ENCODE measurements at regions not wholly inside any gene's neighbourhood (a gene's known extent, or its start where the extent isn't known, plus 50 kb on each side); places are given as distances from the start of the nearest gene placed in this dataset.

DNA sequence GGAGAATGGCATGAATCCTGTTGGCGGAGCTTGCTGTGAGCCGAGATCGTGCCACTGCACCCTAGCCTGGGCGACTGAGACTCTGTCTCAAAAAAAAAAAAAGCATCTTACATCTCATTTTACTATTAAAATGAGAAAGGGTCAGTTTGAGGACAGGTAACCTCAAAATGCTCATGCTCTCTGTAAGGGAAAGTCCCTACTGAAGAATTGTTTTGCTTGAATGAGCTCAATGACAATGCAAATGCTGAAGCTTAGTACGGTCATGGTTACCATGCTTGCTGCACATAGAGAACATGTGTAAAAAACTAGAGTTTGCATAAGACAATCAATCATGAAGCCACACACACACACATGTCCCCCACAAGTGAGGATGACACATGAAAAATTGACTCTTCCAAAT, 541.8 kb upstream of the AMELY start:
- no peaks in the 10 kb centered on the region for H3K36me3 ChIP-seq (replicated peaks in 1 of 2)
- H3K4me3 ChIP-seq, result no peak overlapping the region
- no peaks in the 10 kb centered on the region for H3K27me3 ChIP-seq
- intact Hi-C loops (cut with DNase I), result no loop called here
- H3K27ac ChIP-seq, result no peak overlapping the region
- WGBS, 4 donors, result 77 to 81% methylated on average over 5 of the region's 5 CpGs; no CpG with 5 or more reads in 2 of the 4 donors
- TF ChIP-seq POLR2A (IDR thresholded peaks at IDR 0.05), result no peak
- TF ChIP-seq, protein P1, sequence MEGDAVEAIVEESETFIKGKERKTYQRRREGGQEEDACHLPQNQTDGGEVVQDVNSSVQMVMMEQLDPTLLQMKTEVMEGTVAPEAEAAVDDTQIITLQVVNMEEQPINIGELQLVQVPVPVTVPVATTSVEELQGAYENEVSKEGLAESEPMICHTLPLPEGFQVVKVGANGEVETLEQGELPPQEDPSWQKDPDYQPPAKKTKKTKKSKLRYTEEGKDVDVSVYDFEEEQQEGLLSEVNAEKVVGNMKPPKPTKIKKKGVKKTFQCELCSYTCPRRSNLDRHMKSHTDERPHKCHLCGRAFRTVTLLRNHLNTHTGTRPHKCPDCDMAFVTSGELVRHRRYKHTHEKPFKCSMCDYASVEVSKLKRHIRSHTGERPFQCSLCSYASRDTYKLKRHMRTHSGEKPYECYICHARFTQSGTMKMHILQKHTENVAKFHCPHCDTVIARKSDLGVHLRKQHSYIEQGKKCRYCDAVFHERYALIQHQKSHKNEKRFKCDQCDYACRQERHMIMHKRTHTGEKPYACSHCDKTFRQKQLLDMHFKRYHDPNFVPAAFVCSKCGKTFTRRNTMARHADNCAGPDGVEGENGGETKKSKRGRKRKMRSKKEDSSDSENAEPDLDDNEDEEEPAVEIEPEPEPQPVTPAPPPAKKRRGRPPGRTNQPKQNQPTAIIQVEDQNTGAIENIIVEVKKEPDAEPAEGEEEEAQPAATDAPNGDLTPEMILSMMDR (IDR thresholded peaks at IDR 0.05), result no peak
- H3K9me3 ChIP-seq (replicated peaks in 1 of 3), result no peaks in the 10 kb centered on the region
- H3K4me1 ChIP-seq (replicated peaks in 1 of 2), result no peaks in the 10 kb centered on the region
- no peak for DNase-seq

DNA sequence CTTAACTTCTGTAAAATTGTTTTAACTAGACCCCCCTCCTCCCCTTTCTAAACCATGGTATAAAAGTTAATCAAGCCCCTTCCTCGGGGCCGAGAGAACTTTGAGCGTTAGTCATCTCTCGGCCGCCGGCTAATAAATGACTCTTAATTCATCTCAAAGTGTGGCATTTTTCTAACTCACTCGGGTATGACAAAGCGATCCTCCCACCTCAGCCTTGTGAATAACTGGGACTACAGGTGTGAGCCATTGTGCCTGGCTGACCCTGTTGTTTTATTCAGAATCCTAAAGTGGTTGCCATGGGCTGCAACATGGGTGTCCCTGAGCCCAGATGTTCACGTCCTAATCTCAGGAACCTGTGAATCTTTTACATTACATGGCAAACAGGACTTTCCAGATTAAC, 540.7 kb upstream of the AMELY start:
- intact Hi-C loops (cut with DNase I), result no loop called here
- H3K4me1 ChIP-seq (replicated peaks in 1 of 2), result no peaks in the 10 kb centered on the region
- 57 to 66% methylated on average over 8 to 9 of the region's 9 CpGs; no CpG with 5 or more reads in 2 of the 4 donors for WGBS, 4 donors
- DNase-seq, result no peak
- H3K27me3 ChIP-seq, result no peaks in the 10 kb centered on the region
- no peaks in the 10 kb centered on the region for H3K36me3 ChIP-seq (replicated peaks in 1 of 2)
- no peaks in the 10 kb centered on the region for H3K9me3 ChIP-seq (replicated peaks in 1 of 3)
- H3K27ac ChIP-seq, result no peak overlapping the region
- TF ChIP-seq POLR2A (IDR thresholded peaks at IDR 0.05), result no peak
- TF ChIP-seq, protein P1 (IDR thresholded peaks at IDR 0.05), result no peak
- H3K4me3 ChIP-seq, result no peak overlapping the region

DNA sequence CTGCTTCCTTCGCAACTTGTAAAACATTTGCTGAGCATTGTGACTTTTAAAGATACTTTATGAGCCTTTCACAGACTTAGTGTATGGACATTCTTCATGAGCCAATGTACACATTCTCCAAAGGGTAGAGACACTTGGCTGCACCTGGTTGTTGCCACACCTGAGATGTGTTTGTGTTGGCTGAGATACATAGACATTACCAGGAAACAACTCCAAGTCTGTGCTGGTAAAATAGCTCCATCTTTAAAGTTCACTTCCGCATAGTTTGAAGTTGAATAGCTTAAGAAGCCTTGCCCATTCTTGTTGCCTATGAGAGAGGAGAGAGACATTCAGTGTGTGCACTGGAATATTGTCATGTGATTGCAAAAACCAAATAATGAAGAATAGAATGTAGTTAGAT, 538.3 kb upstream of the AMELY start:
- Histone ChIP-seq H3K4me1 (replicated peaks in 1 of 2) (no peaks in the 10 kb centered on the region), H3K36me3 (replicated peaks in 1 of 2) (no peaks in the 10 kb centered on the region), H3K27me3 (no peaks in the 10 kb centered on the region), H3K27ac (no peak overlapping the region), H3K9me3 (replicated peaks in 1 of 3) (no peaks in the 10 kb centered on the region), H3K4me3 (no peak overlapping the region)
- no peak for DNase-seq
- 92 to 95% methylated on average over 2 of the region's 2 CpGs; no CpG with 5 or more reads in 2 of the 4 donors for WGBS, 4 donors
- no peak for TF ChIP-seq POLR2A (IDR thresholded peaks at IDR 0.05)
- TF ChIP-seq, protein P1 (IDR thresholded peaks at IDR 0.05), result no peak
- intact Hi-C loops (cut with DNase I), result no loop called here

DNA sequence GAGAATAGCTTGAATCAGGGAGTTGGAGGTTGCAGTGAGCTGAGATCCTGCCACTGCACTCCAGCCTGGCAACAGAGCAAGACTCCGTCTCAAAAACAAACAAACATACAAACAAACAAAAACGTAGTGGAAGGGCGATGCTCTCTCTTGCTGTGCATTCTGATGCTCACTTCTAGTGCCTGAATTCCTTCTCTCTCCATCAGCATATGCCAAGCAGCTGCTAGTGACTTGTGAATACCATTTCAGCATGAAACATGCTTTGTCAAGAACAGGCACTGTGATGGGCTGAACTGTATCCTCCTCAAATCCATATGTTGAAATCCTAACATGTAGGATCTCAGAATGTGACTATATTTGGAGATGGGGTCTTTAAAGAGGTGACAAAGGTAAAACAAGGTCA, 537.1 kb upstream of the AMELY start:
- Histone ChIP-seq H3K4me1 (replicated peaks in 1 of 2) (no peaks in the 10 kb centered on the region), H3K27ac (no peak overlapping the region), H3K36me3 (replicated peaks in 1 of 2) (no peaks in the 10 kb centered on the region), H3K27me3 (no peaks in the 10 kb centered on the region), H3K9me3 (replicated peaks in 1 of 3) (no peaks in the 10 kb centered on the region), H3K4me3 (no peak overlapping the region)
- intact Hi-C loops (cut with DNase I), result no loop called here
- DNase-seq, result no peak
- TF ChIP-seq POLR2A (IDR thresholded peaks at IDR 0.05), result no peak
- TF ChIP-seq, protein P1 (IDR thresholded peaks at IDR 0.05), result no peak
- WGBS, 4 donors, result 57 to 66% methylated on average over 3 of the region's 3 CpGs; no CpG with 5 or more reads in 2 of the 4 donors

All from adrenal gland (tissue), 9 donors.